Mucosa of stomach (tissue), 1 donor: ENCODE measurements at regions not wholly inside any gene's neighbourhood (a gene's known extent, or its start where the extent isn't known, plus 50 kb on each side); places are given as distances from the start of the nearest gene placed in this dataset.
"Not testable (repeated sequence)": the region's sequence is repeated elsewhere in the genome, so short reads cannot be mapped to it uniquely, and the experiment has no call there.

Experiments
- H3K27me3 ChIP-seq: one replicate; pipeline ENCODE4 v1.7.0; 2013; ENCODE audit warnings: mild to moderate bottlenecking, low read length; ENCODE audit not compliant: control insufficient read depth, insufficient read depth
- H3K36me3 ChIP-seq: one replicate; pipeline ENCODE4 v1.7.0; 2013; ENCODE audit warnings: low read length; ENCODE audit not compliant: control insufficient read depth, insufficient read depth
- H3K4me1 ChIP-seq: one replicate; pipeline ENCODE4 v1.7.0; 2013; ENCODE audit warnings: mild to moderate bottlenecking, low read length; ENCODE audit not compliant: control insufficient read depth, insufficient read depth
- H3K4me3 ChIP-seq: one replicate; pipeline ENCODE4 v1.7.0; 2013; ENCODE audit warnings: low read length
- H3K9ac ChIP-seq: one replicate; pipeline ENCODE4 v1.7.0; 2013; ENCODE audit warnings: mild to moderate bottlenecking, low read length, moderate library complexity
- H3K9me3 ChIP-seq: one replicate; pipeline ENCODE4 v1.7.0; 2013; ENCODE audit warnings: mild to moderate bottlenecking, low read length, moderate library complexity; ENCODE audit not compliant: control insufficient read depth
- donor health status: Pancreatic carcinoma.

DNA sequence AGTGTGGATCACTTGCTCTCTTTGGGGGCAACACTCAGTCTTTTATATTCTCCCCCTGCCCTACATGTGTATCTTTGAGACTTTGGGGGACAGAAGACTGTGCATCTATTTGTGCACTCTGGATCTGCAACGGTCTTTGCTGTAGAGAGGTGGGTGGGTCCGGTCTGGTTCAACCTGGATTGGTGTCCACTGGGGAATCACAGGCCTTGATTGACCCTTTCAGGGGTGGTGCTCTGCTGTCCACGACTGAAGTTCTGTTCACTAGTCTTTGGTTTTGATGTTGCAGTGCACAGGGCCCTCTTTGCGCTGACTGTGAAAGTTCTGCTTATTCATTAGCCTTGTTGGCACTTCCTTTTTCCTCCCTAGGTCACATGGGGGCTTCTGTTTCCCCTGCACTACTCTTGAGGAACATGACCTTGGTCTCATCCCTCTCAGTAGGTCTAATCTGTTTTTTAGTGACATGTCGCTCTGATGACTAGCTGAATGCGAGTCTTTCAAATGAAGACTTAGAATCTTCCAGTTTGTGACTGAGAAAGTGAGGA is 284.2 kb downstream of the SV2B start:
- Histone ChIP-seq H3K9me3 (no peaks in the 10 kb centered on the region), H3K4me1 (no peaks in the 10 kb centered on the region), H3K4me3 (no peak overlapping the region), H3K27me3 (no peaks in the 10 kb centered on the region), H3K9ac (no peak overlapping the region), H3K36me3 (no peaks in the 10 kb centered on the region)

- no peak overlapping the region for H3K9ac ChIP-seq
- no peaks in the 10 kb centered on the region for H3K4me1 ChIP-seq
- H3K4me3 ChIP-seq = no peak overlapping the region
- H3K9me3 ChIP-seq = no peaks in the 10 kb centered on the region
- no peaks in the 10 kb centered on the region for H3K36me3 ChIP-seq
- no peaks in the 10 kb centered on the region for H3K27me3 ChIP-seq
These were observed 285.3 kb downstream of the SV2B start for GRCh38 chr15:91385311-91385710.

DNA sequence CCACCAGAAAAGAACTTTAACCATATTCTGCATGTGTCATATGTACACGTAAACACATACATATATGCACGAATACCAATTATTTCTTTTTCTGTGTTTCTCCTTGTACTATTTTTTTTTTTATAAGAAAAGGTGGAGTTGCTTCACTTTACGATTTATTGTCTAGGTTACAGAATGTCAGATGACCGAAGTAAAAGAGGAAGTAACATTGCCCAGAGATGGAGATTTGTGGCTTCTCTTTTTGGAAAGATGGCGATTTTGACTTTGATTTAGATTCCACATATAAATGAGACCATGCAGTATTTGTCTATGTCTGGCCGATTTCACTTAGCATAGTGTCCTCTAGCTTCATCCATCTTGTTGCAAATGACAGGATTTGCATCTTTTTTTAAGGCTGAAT is 293.1 kb downstream of the SV2B start:
- Histone ChIP-seq H3K4me1 (no peaks in the 10 kb centered on the region), H3K27me3 (no peaks in the 10 kb centered on the region), H3K9ac (no peak overlapping the region), H3K36me3 (no peaks in the 10 kb centered on the region), H3K4me3 (no peak overlapping the region), H3K9me3 (no peaks in the 10 kb centered on the region)

GRCh38 chr15:91400481-91400880 is 300.4 kb downstream of the SV2B start:
- Histone ChIP-seq H3K4me3 (no peak overlapping the region), H3K4me1 (no peaks in the 10 kb centered on the region), H3K9me3 (no peaks in the 10 kb centered on the region), H3K36me3 (no peaks in the 10 kb centered on the region), H3K9ac (no peak overlapping the region), H3K27me3 (no peaks in the 10 kb centered on the region)

- no peak overlapping the region for H3K4me3 ChIP-seq
- H3K27me3 ChIP-seq = no peaks in the 10 kb centered on the region
- H3K36me3 ChIP-seq = no peaks in the 10 kb centered on the region
- H3K9me3 ChIP-seq = no peaks in the 10 kb centered on the region
- no peak overlapping the region for H3K9ac ChIP-seq
- peaks cover 10% of the 10 kb centered on the region for H3K4me1 ChIP-seq
These were observed 307.3 kb downstream of the SV2B start for GRCh38 chr15:91407269-91407889.

DNA sequence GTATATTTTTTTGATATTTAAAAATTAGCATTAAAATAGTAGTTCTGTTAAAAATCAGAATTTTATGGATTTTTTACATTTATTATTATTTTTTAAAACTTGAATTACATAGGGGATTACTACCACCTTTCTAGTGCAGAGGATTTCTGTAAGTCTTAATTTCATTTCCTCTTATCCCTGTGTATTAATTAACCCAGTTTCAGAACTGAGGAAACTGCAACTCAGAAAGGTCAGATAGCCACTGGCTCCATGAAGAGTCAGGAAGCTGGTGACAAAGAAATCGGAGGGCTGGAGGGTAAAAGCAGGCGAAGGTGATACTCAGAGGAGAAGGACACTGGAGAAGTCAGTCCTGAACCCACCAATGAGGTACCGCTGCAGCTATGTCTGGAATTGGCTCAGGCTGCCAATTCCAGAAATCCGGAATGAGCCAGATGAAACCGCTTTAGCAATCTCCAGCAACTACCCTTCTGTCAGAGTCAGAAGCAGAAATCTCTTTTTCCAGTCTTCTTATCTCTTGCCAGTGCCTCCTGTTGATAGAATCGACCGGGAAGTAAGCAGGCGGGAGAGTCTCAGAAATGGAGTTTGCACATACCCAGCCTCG is 308.5 kb downstream of the SV2B start:
- Histone ChIP-seq H3K9ac (no peak overlapping the region), H3K27me3 (no peaks in the 10 kb centered on the region), H3K9me3 (no peaks in the 10 kb centered on the region), H3K4me3 (no peak overlapping the region), H3K36me3 (no peaks in the 10 kb centered on the region), H3K4me1 (peaks cover 10% of the 10 kb centered on the region)

DNA sequence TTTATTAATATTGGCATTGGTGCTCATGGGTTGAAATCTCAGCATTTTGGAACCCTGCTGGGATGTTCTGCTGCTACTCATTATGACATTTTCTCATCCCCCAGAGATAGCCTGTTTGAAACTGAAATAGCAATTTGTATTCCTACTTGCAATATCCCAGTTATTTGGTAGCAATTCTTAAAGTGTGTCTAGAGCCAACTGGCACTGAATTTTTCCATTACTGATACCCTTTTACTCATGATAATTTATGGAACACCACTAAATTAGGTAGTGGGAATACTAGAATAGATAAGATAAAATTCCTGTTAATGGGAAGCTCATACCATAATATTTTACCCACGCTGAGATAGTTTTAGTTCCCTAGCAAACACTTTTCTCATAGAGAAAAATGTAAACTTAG is 309.3 kb downstream of the SV2B start:
- no peak overlapping the region for H3K4me3 ChIP-seq
- H3K9ac ChIP-seq = no peak overlapping the region
- H3K4me1 ChIP-seq = peaks cover 10% of the 10 kb centered on the region
- H3K36me3 ChIP-seq = no peaks in the 10 kb centered on the region
- no peaks in the 10 kb centered on the region for H3K9me3 ChIP-seq
- H3K27me3 ChIP-seq = no peaks in the 10 kb centered on the region

GRCh38 chr15:91411586-91411985 is 311.5 kb downstream of the SV2B start:
- Histone ChIP-seq H3K27me3 (no peaks in the 10 kb centered on the region), H3K4me3 (no peak overlapping the region), H3K9ac (no peak overlapping the region), H3K4me1 (peaks cover 10% of the 10 kb centered on the region), H3K36me3 (no peaks in the 10 kb centered on the region), H3K9me3 (no peaks in the 10 kb centered on the region)

DNA sequence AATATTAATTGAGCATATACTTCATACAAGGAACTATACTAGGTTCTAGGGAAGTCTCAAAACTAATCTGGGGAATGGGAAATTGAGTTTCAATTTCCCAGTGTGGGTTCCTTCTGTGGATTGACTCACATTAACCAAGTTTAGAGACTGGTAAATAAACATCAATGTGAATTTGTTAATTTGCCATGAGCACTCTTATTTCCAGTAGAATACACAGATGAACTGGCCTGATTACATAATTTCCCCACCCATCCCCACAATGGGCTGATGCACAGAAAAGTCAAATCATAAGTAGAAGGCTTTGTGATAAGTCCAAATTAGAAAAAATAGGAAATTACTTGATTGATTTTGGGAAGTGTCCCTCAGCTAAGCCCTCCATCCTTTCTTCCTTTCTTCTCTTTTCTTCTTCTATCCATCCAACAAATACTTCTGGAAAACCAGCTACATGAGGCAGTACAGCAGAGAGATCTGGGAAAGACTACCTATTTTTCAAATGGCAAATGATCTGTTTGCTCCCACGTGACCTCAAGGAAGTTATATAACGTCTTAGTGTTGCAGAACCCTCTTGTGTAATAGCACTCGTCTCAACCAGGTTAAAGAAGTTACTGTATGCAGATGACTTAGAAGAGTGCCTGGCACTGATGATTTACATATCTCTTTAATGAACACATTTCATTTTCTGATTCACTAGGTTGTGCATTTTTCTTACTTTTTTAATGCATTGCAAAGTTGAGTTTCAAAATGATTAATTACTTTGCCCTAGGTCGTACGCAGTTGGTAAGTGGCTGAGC is 312.3 kb downstream of the SV2B start:
- Histone ChIP-seq H3K27me3 (no peaks in the 10 kb centered on the region), H3K9me3 (no peaks in the 10 kb centered on the region), H3K9ac (no peak overlapping the region), H3K4me1 (peaks cover 9% of the 10 kb centered on the region), H3K36me3 (no peaks in the 10 kb centered on the region), H3K4me3 (no peak overlapping the region)

GRCh38 chr15:91413142-91413541 is 313.1 kb downstream of the SV2B start:
- no peak overlapping the region for H3K4me3 ChIP-seq
- H3K9me3 ChIP-seq = no peaks in the 10 kb centered on the region
- peaks cover 6% of the 10 kb centered on the region for H3K4me1 ChIP-seq
- H3K9ac ChIP-seq = no peak overlapping the region
- H3K27me3 ChIP-seq = no peaks in the 10 kb centered on the region
- H3K36me3 ChIP-seq = no peaks in the 10 kb centered on the region

DNA sequence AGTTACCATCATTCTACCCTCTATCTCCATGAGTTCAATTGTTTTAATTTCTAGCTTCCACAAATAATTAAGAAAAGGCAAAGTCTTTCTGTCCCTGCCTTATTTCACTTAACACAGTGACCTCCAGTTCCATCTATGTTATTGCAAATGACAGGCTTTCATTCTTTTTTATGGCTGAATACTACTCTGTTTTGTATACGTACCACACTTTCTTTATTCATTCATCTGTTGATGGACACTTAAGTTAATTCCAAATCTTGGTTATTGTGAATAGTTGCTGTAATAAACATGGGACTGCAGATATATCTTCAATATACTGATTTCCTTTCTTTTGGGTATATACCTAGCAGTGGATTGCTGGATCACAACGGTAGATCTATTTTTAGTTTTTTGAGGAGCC is 314.1 kb downstream of the SV2B start:
- no peak overlapping the region for H3K4me3 ChIP-seq

GRCh38 chr15:91415258-91415657 is 315.2 kb downstream of the SV2B start:
- H3K36me3 ChIP-seq, H3K27me3 ChIP-seq, H3K9me3 ChIP-seq, H3K4me3 ChIP-seq, H3K4me1 ChIP-seq, H3K9ac ChIP-seq: not testable (repeated sequence)

More for the DNA sequence above, 314.1 kb downstream of the SV2B start:
- H3K9ac ChIP-seq = no peak overlapping the region
- H3K4me1 ChIP-seq = no peaks in the 10 kb centered on the region
- no peaks in the 10 kb centered on the region for H3K9me3 ChIP-seq
- H3K27me3 ChIP-seq = no peaks in the 10 kb centered on the region
- no peaks in the 10 kb centered on the region for H3K36me3 ChIP-seq
